ENCODE measurements at regions not wholly inside any gene's neighbourhood (a gene's known extent, or its start where the extent isn't known, plus 50 kb on each side); places are given as distances from the start of the nearest gene placed in this dataset.

DNA sequence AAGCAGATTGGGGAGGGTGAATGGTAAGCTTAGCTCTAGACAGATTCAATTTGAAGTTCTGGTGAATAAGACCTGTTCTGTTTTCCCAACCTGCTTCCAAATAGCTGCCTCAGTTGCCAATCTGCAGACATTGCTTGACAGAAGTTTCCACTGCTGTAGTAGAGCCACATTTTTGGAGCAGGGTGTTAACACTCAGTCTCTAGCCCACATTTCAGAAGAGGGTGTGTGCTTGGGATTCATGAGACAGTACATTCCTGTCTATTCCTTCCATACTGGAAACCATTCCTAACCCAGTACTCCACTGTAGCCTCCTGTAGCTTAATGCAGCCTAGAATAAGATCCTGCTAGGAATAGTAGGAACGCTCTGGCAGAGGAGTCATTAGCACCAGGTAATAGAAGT lies 450.5 kb downstream of the NUF2 start:
- no peak for DNase-seq (ENCODE audit: low read depth)
- TF ChIP-seq, protein P1, sequence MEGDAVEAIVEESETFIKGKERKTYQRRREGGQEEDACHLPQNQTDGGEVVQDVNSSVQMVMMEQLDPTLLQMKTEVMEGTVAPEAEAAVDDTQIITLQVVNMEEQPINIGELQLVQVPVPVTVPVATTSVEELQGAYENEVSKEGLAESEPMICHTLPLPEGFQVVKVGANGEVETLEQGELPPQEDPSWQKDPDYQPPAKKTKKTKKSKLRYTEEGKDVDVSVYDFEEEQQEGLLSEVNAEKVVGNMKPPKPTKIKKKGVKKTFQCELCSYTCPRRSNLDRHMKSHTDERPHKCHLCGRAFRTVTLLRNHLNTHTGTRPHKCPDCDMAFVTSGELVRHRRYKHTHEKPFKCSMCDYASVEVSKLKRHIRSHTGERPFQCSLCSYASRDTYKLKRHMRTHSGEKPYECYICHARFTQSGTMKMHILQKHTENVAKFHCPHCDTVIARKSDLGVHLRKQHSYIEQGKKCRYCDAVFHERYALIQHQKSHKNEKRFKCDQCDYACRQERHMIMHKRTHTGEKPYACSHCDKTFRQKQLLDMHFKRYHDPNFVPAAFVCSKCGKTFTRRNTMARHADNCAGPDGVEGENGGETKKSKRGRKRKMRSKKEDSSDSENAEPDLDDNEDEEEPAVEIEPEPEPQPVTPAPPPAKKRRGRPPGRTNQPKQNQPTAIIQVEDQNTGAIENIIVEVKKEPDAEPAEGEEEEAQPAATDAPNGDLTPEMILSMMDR (IDR thresholded peaks at IDR 0.05; ENCODE audit: insufficient read depth, low read depth, low read length, missing control alignments), result no peak
- no peak overlapping the region for H3K4me3 ChIP-seq (ENCODE audit: low read length)

DNA sequence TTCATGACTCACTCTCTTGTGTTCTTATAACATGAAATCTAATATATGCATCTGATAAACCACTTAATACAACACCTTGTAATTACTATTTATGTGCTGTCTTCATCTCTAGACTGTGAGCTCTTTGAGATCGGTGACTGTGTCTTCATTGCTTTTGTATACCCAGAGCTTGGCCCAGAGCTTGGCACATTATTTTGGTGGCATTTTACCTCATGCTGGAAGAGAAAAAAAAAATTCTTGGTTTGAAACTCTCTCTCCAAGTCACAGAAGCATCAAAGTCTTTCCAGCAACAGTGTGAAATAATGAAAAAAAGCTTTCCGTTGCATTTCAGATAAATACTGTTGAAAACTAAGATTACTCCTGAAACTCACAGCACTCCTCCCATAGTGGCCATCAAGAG lies 451.6 kb downstream of the NUF2 start:
- H3K4me3 ChIP-seq (ENCODE audit: low read length), result no peak overlapping the region
- no peak for DNase-seq (ENCODE audit: low read depth)
- TF ChIP-seq, protein P1 (IDR thresholded peaks at IDR 0.05; ENCODE audit: insufficient read depth, low read depth, low read length, missing control alignments), result no peak

DNA sequence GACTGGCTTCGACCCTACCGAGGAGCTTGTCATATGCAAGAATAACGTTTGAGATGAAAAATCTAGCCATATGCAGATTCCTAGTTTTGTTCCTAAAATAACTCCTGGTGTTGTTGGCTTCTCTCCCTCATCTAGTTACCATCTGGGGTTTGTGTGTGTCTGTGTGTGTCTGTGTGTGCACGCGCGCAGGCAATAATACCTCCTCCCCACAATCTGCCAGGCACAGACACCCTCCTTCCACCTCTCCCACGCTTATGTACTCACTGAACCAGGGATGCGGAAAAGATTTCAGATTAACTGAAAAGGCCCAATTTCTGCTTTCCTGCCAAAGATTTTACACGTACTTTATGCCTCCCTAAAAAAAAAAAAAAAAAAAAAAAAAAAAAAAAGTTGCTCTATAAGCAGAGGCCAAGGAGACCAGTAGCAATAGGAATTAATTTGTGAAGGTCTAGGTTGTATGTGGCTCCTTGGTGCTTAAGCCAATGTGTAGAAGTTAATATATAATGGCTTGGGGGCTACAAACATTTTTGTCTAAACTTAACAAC lies 452.7 kb downstream of the NUF2 start:
- DNase-seq (ENCODE audit: low read depth), result no peak
- H3K4me3 ChIP-seq (ENCODE audit: low read length), result no peak overlapping the region
- TF ChIP-seq, protein P1 (IDR thresholded peaks at IDR 0.05; ENCODE audit: insufficient read depth, low read depth, low read length, missing control alignments), result no peak

DNA sequence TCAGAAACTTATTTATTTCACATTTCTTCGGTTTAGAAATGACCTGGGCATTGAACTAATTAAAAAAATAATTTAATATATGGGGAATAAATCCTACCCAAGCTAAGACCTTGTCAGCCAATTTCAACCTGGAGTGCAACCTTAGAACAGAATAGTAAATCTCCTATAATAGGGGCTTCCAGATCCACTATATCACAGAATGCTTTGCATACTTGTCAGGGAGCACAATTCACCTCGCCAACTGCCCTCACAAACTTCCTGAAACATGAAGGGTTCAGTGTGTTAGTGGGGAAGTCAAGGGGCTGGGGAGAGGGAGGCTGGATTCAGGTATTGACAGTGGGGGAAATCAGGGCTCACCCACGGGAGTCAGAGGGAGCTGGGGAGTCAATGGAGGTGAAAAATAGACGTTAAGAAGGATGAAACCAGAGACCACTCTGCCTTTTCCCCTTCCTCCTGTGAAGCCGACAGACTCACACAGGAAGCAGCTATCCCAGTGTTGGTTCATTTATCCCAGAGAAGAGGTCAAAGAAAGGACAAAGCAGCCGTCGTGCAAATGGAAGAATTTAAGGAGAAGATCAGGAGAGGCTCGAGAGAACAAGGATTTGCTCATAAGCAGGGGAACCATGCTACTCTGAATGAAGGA lies 453.3 kb downstream of the NUF2 start:
- DNase-seq (ENCODE audit: low read depth), result no peak
- H3K4me3 ChIP-seq (ENCODE audit: low read length), result no peak overlapping the region
- TF ChIP-seq, protein P1 (IDR thresholded peaks at IDR 0.05; ENCODE audit: insufficient read depth, low read depth, low read length, missing control alignments), result no peak

DNA sequence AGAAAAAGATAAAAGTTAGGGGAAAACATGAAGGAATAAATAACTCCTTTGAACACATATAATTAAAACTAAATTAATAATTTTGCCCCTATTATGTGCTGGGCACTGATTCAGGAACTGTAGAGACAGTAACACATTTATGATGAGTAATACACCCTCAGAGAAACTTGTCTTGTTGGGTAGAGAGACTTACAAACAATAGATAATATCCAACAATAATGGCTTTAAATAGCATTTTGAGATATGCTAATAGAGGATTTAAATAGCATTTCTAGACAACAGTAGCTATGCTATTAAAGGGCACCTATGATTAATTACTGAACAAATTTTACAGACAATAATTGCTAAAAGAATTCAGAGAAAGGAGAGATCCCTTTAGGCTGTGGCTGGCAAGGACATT lies 455.5 kb downstream of the NUF2 start:
- TF ChIP-seq, protein P1 (IDR thresholded peaks at IDR 0.05; ENCODE audit: insufficient read depth, low read depth, low read length, missing control alignments), result no peak
- DNase-seq (ENCODE audit: low read depth), result no peak
- no peak overlapping the region for H3K4me3 ChIP-seq (ENCODE audit: low read length)

DNA sequence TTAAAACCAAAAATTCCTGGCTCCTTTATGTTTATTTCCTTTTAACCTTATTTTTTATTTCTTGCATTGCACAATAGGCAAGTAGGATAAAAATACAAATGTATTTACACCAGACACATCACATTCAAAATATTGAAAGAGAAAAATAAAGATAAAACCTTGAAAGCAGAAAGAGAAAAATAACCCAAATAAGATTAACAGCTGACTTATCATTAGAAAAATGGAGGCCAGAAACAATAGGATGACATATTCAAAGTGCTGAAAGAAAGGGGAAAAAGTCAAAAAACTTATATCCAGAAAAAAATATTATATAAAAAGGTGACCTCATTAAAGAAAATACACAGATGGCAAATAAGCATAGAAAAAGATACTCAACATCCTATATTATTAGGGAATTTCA lies 459.4 kb downstream of the NUF2 start:
- no peak for DNase-seq (ENCODE audit: low read depth)
- TF ChIP-seq, protein P1 (IDR thresholded peaks at IDR 0.05; ENCODE audit: insufficient read depth, low read depth, low read length, missing control alignments), result no peak
- H3K4me3 ChIP-seq (ENCODE audit: low read length), result no peak overlapping the region

DNA sequence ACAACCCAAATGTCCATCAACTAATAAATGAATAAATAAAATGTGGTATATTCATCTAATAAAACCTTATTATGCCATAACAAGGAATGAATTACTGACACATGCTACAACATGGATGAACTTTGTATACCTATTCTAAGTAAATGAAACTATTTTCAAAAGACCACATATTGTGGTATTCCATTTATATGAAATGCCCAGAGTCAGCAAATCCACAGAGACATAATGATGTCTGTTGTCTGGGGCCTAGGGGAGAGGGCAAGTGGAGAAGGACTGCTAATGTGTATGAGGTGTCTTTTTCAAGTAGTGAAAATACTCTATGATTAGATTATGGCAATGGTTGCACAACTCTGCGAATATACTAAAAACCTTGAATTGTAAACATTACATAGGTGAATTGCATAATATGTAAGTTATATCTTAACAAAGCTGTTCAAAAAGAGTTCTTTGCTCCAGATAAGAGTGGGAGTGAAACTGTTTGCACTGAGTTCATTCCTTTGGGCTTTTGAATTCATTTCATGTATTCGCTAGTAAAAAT lies 464.2 kb downstream of the NUF2 start:
- no peak for DNase-seq (ENCODE audit: low read depth)
- H3K4me3 ChIP-seq (ENCODE audit: low read length), result no peak overlapping the region
- TF ChIP-seq, protein P1 (IDR thresholded peaks at IDR 0.05; ENCODE audit: insufficient read depth, low read depth, low read length, missing control alignments), result no peak

All from epithelial cell of esophagus (primary cell).